Pancreas (tissue), 10 donors: ENCODE measurements at regions not wholly inside any gene's neighbourhood (a gene's known extent, or its start where the extent isn't known, plus 50 kb on each side); places are given as distances from the start of the nearest gene placed in this dataset.

Source experiments
- ATAC-seq, 4 donors: fragments of 200-7000 bp; cut with Tn5 transposase; one replicate each; pipeline versions ENCODE4 v1.8.0 to v1.9.1; 2020; ENCODE audit warnings: mild to moderate bottlenecking in 4 of 4, moderate library complexity in 4 of 4
- DNase-seq, 6 donors: peaks; one replicate each; pipeline ENCODE4 v3.0.0-alpha.2; 2020
- FAIRE-seq: peaks from 2 replicates; lab custom pipeline; 2012; peaks lifted over from hg19 to GRCh38; lab: Jason Lieb, UNC
- H3K27ac ChIP-seq, 4 donors: fragments of 200-600 bp; sonication (generic); 1 replicate in 3 of 4; 2 replicates in 1 of 4; pipeline versions ENCODE4 v1.5.0 to v1.8.0; 2020
- H3K27me3 ChIP-seq, 4 donors: fragments of 200-600 bp; one replicate each; pipeline ENCODE4 v1.8.0; 2021
- H3K36me3 ChIP-seq, 3 donors: fragments of 200-600 bp; sonication (generic) in 1 of 3; one replicate each; pipeline versions ENCODE4 v1.5.0 to v1.8.0; 2020 to 2021
- H3K4me1 ChIP-seq, 3 donors: fragments of 200-600 bp; one replicate each; pipeline ENCODE4 v1.8.0; 2021
- H3K4me3 ChIP-seq, 4 donors: fragments of 200-600 bp; sonication (generic) in 2 of 4; one replicate each; pipeline versions ENCODE4 v1.5.0 to v1.8.0; 2020 to 2021
- H3K9me3 ChIP-seq, 4 donors: fragments of 200-600 bp; one replicate each; pipeline ENCODE4 v1.8.0; 2021
- WGBS, 2 donors: extraction: QIAGEN DNeasy Blood & Tissue Kit; methylation state at CpG; one replicate each; pipeline ENCODE4 v1.1.7; 2013; 5-methylcytosine and 5-hydroxymethylcytosine counted together
- intact Hi-C, 3 donors: fragments of 100-400 bp; cut with DNase I; formaldehyde crosslinking; loops; one replicate each; pipeline versions ENCODE4 v1.11.1 to v1.14.2; 2022
- TF ChIP-seq, protein P1 (sequence below), 4 donors: fragments of 200-600 bp; sonication (generic) in 3 of 4; IDR thresholded peaks; one replicate each; pipeline versions ENCODE4 v1.5.0 to v1.8.0; 2021; ENCODE audit warnings: antibody characterized with exemption in 4 of 4
- donor health status: healthy with polysubstance abuse.
- donor health status: DM: no; HTN: no; CAD: no; lungs with moderate emphysema.
- donor health status: DM: no; HTN: no; CAD: no.
- donor health status: control.
- donor health status: control.
- donor health status: Bipolar disorder and iron deficiency.
- donor health status: DM: yes; HTN: yes; CAD: no.
- donor health status: DM: no; HTN: no; CAD: no.
- donor health status: DM: no; HTN: no; CAD: no.
- donor health status: DM: yes; HTN: yes; CAD: no.

DNA sequence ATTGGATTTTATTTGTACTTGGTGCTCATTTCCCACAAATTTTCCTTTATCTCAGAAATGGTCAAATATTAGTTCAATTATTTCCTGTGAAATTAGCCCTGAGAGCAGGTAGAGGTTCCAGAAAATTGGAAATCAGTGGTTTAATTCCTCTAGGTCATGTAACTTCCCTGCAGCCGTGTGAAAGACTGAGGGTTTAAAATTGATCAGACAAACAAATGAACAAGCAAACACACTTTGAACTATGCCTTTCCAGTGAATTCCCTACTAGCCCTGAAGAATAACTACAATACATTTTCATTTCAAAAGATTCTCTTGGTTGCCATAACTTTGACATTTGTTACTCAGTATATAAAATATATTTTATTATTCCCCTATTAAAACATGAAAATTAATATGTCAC, 1116.7 kb downstream of the REEP3 start:
- intact Hi-C loops: no loop called here
- no peaks in the 10 kb centered on the region for H3K4me1 ChIP-seq
- no peaks in the 10 kb centered on the region for H3K9me3 ChIP-seq
- ATAC-seq: no peak
- H3K27me3 ChIP-seq: no peaks in the 10 kb centered on the region
- FAIRE-seq: no peak
- no peak overlapping the region for H3K4me3 ChIP-seq
- TF ChIP-seq, protein P1, sequence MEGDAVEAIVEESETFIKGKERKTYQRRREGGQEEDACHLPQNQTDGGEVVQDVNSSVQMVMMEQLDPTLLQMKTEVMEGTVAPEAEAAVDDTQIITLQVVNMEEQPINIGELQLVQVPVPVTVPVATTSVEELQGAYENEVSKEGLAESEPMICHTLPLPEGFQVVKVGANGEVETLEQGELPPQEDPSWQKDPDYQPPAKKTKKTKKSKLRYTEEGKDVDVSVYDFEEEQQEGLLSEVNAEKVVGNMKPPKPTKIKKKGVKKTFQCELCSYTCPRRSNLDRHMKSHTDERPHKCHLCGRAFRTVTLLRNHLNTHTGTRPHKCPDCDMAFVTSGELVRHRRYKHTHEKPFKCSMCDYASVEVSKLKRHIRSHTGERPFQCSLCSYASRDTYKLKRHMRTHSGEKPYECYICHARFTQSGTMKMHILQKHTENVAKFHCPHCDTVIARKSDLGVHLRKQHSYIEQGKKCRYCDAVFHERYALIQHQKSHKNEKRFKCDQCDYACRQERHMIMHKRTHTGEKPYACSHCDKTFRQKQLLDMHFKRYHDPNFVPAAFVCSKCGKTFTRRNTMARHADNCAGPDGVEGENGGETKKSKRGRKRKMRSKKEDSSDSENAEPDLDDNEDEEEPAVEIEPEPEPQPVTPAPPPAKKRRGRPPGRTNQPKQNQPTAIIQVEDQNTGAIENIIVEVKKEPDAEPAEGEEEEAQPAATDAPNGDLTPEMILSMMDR (IDR thresholded peaks at IDR 0.05): no peak
- no peak overlapping the region for H3K27ac ChIP-seq
- no peaks in the 10 kb centered on the region for H3K36me3 ChIP-seq
- WGBS, 2 donors: 30 to 43% methylated on average over 1 of the region's 1 CpG
- DNase-seq: no peak

DNA sequence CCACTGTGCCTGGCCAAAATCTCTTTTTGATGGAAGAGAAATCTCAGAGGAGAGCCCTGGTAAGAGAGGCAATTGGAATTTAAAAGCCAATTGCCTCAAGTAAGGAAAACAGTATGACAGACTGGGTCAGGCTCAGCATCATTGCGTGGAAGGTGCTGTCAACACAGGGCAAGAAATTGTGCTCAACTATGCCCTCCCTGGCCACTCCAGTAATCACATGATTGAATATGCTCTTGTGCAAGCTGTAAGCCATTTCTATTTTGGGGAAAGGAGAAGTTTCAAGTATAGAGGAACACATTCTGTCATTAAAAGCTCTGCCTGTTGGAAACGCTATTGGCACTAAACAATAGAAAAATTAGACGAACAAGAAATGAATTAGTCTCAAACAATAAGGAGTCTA, 1127.7 kb downstream of the REEP3 start:
- TF ChIP-seq, protein P1 (IDR thresholded peaks at IDR 0.05): no peak
- no peak overlapping the region for H3K27ac ChIP-seq
- peak in 2 of 4 donors; percentile 52 to 60 for ATAC-seq
- no peak for FAIRE-seq
- DNase-seq: no peak
- H3K9me3 ChIP-seq: peaks cover 0 to 3% (median 0%) of the 10 kb centered on the region in 4 donors
- no peaks in the 10 kb centered on the region for H3K27me3 ChIP-seq
- WGBS, 2 donors: 46 to 63% methylated on average over 3 of the region's 3 CpGs
- intact Hi-C loops: no loop called here
- no peaks in the 10 kb centered on the region for H3K4me1 ChIP-seq
- no peak overlapping the region for H3K4me3 ChIP-seq
- no peaks in the 10 kb centered on the region for H3K36me3 ChIP-seq

DNA sequence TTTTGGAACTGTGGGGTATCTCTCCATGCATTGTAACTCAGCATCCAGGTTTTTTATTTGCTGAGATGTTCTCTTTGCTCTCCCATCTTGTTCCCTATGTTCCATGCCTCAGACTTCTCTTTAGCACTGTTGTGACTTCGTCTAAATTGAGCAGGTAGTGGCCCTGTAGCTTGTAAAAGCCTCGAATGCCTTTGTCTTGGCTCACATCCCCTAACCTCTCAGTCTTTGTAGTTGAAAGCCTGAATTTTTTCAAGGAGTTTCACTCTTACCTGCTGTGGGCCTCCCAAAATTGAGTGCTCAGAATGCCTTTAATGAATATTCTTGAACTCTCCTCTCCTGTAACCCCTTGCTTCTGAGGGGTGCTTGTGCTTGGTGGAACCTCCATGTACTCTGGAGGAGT, 1137.3 kb downstream of the REEP3 start:
- Histone ChIP-seq H3K27me3 (no peaks in the 10 kb centered on the region), H3K4me1 (no peaks in the 10 kb centered on the region), H3K36me3 (no peaks in the 10 kb centered on the region), H3K9me3 (no peaks in the 10 kb centered on the region), H3K27ac (no peak overlapping the region), H3K4me3 (no peak overlapping the region)
- ATAC-seq (no peak), FAIRE-seq (no peak), DNase-seq (no peak)
- intact Hi-C loops: no loop called here
- TF ChIP-seq, protein P1 (IDR thresholded peaks at IDR 0.05): no peak
- WGBS, 2 donors: 51 to 67% methylated on average over 2 of the region's 2 CpGs

DNA sequence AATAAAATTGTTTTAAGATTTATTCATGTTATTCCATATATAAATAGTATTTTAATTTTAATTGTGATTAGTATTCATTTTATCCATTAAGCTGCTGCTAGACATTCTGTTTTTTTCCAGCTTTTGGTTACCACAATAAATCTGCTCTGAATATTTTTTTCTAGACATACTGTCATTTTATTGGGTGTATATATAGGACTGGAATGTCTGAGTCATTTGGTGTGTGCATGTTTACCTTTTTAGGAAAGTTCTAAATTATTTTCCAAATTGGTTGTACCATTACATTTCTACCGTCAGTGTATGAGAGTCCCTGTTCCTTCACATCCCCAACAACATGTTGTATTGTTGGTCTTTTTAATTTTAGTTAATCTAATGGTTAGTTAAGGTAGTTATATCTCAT, 1138.1 kb downstream of the REEP3 start:
- DNase-seq: no peak
- intact Hi-C loops: no loop called here
- Histone ChIP-seq H3K4me1 (no peaks in the 10 kb centered on the region), H3K36me3 (no peaks in the 10 kb centered on the region), H3K27me3 (no peaks in the 10 kb centered on the region), H3K9me3 (no peaks in the 10 kb centered on the region), H3K27ac (no peak overlapping the region), H3K4me3 (no peak overlapping the region)
- ATAC-seq: no peak
- 86 to 97% methylated on average over 1 of the region's 1 CpG for WGBS, 2 donors
- TF ChIP-seq, protein P1 (IDR thresholded peaks at IDR 0.05): no peak
- no peak for FAIRE-seq

DNA sequence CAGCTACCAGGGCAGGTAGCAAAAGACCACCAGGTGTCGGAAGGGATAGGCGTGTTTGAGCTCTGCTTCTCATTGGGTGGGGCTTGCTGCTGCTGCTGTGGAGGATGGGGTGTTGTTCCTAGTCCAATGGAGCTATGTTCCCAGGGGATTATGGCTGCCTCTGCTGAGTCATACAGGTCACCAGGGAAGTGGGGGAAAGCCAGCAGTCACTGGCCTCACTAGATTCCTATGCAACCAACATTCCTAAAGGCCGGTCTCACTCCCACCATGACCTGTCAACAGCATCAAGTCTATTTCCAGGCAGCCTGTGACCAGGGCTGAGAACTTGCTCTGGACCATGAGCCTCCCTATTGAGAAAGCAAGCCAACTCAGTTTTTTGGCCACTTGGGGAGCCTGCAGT, 1160.8 kb downstream of the REEP3 start:
- Histone ChIP-seq H3K4me1 (no peaks in the 10 kb centered on the region), H3K4me3 (no peak overlapping the region), H3K27ac (no peak overlapping the region), H3K27me3 (no peaks in the 10 kb centered on the region), H3K9me3 (no peaks in the 10 kb centered on the region), H3K36me3 (no peaks in the 10 kb centered on the region)
- DNase-seq (no peak), FAIRE-seq (no peak), ATAC-seq (no peak)
- intact Hi-C loops: no loop called here
- TF ChIP-seq, protein P1 (IDR thresholded peaks at IDR 0.05): no peak
- WGBS, 2 donors: 93 to 98% methylated on average over 3 of the region's 3 CpGs
